ENCODE measurements at regions not wholly inside any gene's neighbourhood (a gene's known extent, or its start where the extent isn't known, plus 50 kb on each side); places are given as distances from the start of the nearest gene placed in this dataset.

DNA sequence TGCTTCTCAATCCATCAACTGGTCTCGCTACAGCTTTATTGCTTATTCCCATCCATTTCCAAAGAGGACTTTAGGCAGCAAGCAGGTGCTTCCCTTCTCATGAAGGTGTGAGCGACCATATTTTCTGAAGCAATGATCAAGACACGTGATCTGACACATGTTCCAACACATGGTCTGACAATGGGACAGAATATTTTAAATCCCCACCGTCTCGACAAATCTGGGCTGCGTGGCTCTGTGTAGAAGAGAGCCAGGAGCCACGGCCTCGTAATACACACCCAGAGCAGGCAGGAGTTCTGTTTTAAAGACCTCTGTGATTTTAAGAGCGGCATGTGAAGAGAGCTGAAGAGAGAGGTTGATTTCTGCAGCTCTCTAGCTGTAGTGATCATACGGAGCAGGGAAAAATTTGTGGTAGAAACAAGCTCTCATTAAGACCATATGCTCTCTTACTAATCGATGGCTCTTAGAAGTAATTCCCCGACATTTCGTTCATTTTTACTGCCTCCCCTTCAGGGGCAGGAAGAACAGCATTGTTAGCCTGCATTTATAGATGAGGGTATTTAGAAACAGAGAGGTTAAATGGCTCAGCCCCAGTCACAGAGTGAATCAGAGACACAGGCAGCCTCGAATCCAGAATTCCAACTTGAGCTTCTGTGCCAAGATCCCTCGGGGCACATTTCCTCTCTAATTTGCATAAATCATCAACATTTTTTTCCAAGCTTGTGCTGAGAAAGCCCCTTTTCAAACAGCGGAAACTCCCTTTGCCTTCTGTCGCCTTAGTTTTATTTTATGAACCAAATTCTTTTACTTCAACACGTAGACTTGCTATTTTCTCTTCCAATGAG lies 91.0 kb upstream of the BCOR start:
- TF ChIP-seq, protein P1, sequence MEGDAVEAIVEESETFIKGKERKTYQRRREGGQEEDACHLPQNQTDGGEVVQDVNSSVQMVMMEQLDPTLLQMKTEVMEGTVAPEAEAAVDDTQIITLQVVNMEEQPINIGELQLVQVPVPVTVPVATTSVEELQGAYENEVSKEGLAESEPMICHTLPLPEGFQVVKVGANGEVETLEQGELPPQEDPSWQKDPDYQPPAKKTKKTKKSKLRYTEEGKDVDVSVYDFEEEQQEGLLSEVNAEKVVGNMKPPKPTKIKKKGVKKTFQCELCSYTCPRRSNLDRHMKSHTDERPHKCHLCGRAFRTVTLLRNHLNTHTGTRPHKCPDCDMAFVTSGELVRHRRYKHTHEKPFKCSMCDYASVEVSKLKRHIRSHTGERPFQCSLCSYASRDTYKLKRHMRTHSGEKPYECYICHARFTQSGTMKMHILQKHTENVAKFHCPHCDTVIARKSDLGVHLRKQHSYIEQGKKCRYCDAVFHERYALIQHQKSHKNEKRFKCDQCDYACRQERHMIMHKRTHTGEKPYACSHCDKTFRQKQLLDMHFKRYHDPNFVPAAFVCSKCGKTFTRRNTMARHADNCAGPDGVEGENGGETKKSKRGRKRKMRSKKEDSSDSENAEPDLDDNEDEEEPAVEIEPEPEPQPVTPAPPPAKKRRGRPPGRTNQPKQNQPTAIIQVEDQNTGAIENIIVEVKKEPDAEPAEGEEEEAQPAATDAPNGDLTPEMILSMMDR (IDR thresholded peaks at IDR 0.05): no peak
- TF ChIP-seq POLR2A (IDR thresholded peaks at IDR 0.05): no peak

All from uterus (tissue), 2 donors.